ENCODE measurements at regions not wholly inside any gene's neighbourhood (a gene's known extent, or its start where the extent isn't known, plus 50 kb on each side); places are given as distances from the start of the nearest gene placed in this dataset.

- TF ChIP-seq CTCF (IDR thresholded peaks at IDR 0.05), result no peak
- Histone ChIP-seq H3K27ac (no peak overlapping the region), H3K4me3 (no peak overlapping the region)
- no peak for DNase-seq (ENCODE audit: low spot score)
These were observed 61.2 kb downstream of the KLF6 start for GRCh38 chr10:3723766-3724165.

- DNase-seq (ENCODE audit: low spot score), result peak; percentile 82
- Histone ChIP-seq H3K27ac (peak overlapping the region; percentile 39 to 69), H3K4me3 (no peak overlapping the region)
- TF ChIP-seq CTCF (IDR thresholded peaks at IDR 0.05), result no peak
These were observed 64.6 kb downstream of the KLF6 start for GRCh38 chr10:3720228-3721019.

GRCh38 chr10:3719024-3719843 is 65.8 kb downstream of the KLF6 start:
- no peak overlapping the region for H3K27ac ChIP-seq
- H3K4me3 ChIP-seq, result no peak overlapping the region
- TF ChIP-seq CTCF (IDR thresholded peaks at IDR 0.05), result no peak
- no peak for DNase-seq (ENCODE audit: low spot score)

- Histone ChIP-seq H3K4me3 (no peak overlapping the region), H3K27ac (no peak overlapping the region)
- DNase-seq (ENCODE audit: low spot score), result no peak
- no peak for TF ChIP-seq CTCF (IDR thresholded peaks at IDR 0.05)
These were observed 68.9 kb downstream of the KLF6 start for GRCh38 chr10:3716093-3716492.

GRCh38 chr10:3714967-3715366 is 70.0 kb downstream of the KLF6 start:
- DNase-seq (ENCODE audit: low spot score), result no peak
- Histone ChIP-seq H3K27ac (no peak overlapping the region), H3K4me3 (no peak overlapping the region)
- TF ChIP-seq CTCF (IDR thresholded peaks at IDR 0.05), result no peak

- DNase-seq (ENCODE audit: low spot score), result no peak
- TF ChIP-seq CTCF (IDR thresholded peaks at IDR 0.05), result no peak
- Histone ChIP-seq H3K4me3 (no peak overlapping the region), H3K27ac (no peak overlapping the region)
These were observed 70.5 kb downstream of the KLF6 start for GRCh38 chr10:3714531-3714930.
